PC-3 (cell line): ENCODE measurements at regions not wholly inside any gene's neighbourhood (a gene's known extent, or its start where the extent isn't known, plus 50 kb on each side); places are given as distances from the start of the nearest gene placed in this dataset.
A peak's percentile ranks its signal among the peaks of the same experiment; 100 is the strongest.

Source experiments
- ATAC-seq: fragments of 200-7000 bp; cut with Tn5 transposase; 2 replicates; pipeline ENCODE4 v1.9.1; 2020; ENCODE audit warnings: mild to moderate bottlenecking, moderate library complexity
- BruUV-seq: library from RNA; stranded (reverse); fragments of 400-500 nt; replicated peaks from 2 replicates; lab custom pipeline; 2021; lab: Mats Ljungman, UMichigan
- CTCF ChIA-PET: fragments of 300-600 bp; sonication (Branson Sonifier 250); formaldehyde crosslinking; loops from one replicate; lab custom pipeline; 2022; ENCODE audit warnings: antibody characterized with exemption; lab: Charles Lee
- POLR2A ChIA-PET: fragments of 300-600 bp; sonication (Branson Sonifier 250); formaldehyde crosslinking; loops from one replicate; lab custom pipeline; 2022; ENCODE audit warnings: antibody characterized with exemption; ENCODE audit not compliant: unreplicated experiment; lab: Charles Lee
- DNase-seq: peaks from one replicate; pipeline ENCODE4 v3.0.0-alpha.2; 2015
- H2AFZ ChIP-seq: fragments of 300-600 bp; sonication (generic); 2 replicates; pipeline ENCODE4 v1.6.0; 2016; ENCODE audit warnings: antibody characterized with exemption, low read length
- H3F3A ChIP-seq: fragments of 300-600 bp; sonication (generic); one replicate; pipeline ENCODE4 v1.6.0; 2017; ENCODE audit warnings: antibody characterized with exemption, low read length, control low read depth, mild to moderate bottlenecking; ENCODE audit not compliant: unreplicated experiment
- H3K27ac ChIP-seq: fragments of 300-600 bp; sonication (generic); 2 replicates; pipeline ENCODE4 v1.5.1; 2016; ENCODE audit warnings: mild to moderate bottlenecking, low read length
- H3K27me3 ChIP-seq: fragments of 300-600 bp; sonication (generic); 2 replicates; pipeline ENCODE4 v1.6.1; 2016; ENCODE audit warnings: low read length, mixed read lengths
- H3K36me3 ChIP-seq: fragments of 300-600 bp; sonication (generic); 2 replicates; pipeline ENCODE4 v1.6.1; 2016; ENCODE audit warnings: low read depth, mixed run types, low read length, mixed read lengths
- H3K4me1 ChIP-seq: fragments of 300-600 bp; sonication (generic); 2 replicates; pipeline ENCODE4 v1.5.1; 2016; ENCODE audit warnings: low read length; ENCODE audit not compliant: insufficient read depth
- H3K4me2 ChIP-seq: fragments of 300-600 bp; sonication (generic); 2 replicates; pipeline ENCODE4 v1.6.0; 2016; ENCODE audit warnings: low read length
- H3K4me3 ChIP-seq: fragments of 300-600 bp; sonication (generic); 2 replicates; pipeline ENCODE4 v1.5.1; 2016; ENCODE audit warnings: mild to moderate bottlenecking, low read length, mixed read lengths
- H3K79me2 ChIP-seq: fragments of 300-600 bp; sonication (generic); 2 replicates; pipeline ENCODE4 v1.6.1; 2017; ENCODE audit warnings: low read length, mixed read lengths
- H3K9ac ChIP-seq: fragments of 300-600 bp; sonication (generic); 2 replicates; pipeline ENCODE4 v1.6.0; 2016; ENCODE audit warnings: mild to moderate bottlenecking, low read length
- H3K9me2 ChIP-seq: fragments of 300-600 bp; sonication (generic); replicated peaks from 2 replicates; pipeline ENCODE4 v1.6.1; 2016; ENCODE audit warnings: mixed run types, low read length, mixed read lengths
- H3K9me3 ChIP-seq: fragments of 300-600 bp; sonication (generic); 2 replicates; pipeline ENCODE4 v1.6.1; 2016; ENCODE audit warnings: low read length, mixed read lengths
- H4K20me1 ChIP-seq: fragments of 300-600 bp; sonication (generic); 2 replicates; pipeline ENCODE4 v1.6.1; 2016; ENCODE audit warnings: low read length, mixed read lengths
- CTCF ChIP-seq: fragments of 300-600 bp; sonication (generic); conservative IDR thresholded peaks from 2 replicates; pipeline ENCODE4 v1.5.1; 2017; ENCODE audit warnings: antibody characterized with exemption, low read depth, mild to moderate bottlenecking, low read length
- EZH2 ChIP-seq: fragments of 300-600 bp; sonication (generic); IDR thresholded peaks from one replicate; pipeline ENCODE4 v1.6.1; 2017; ENCODE audit warnings: antibody characterized with exemption, mild to moderate bottlenecking, low read length; ENCODE audit not compliant: unreplicated experiment
- EZH2phosphoT487 ChIP-seq: fragments of 300-600 bp; sonication (generic); IDR thresholded peaks from 2 replicates; pipeline ENCODE4 v1.6.1; 2018; ENCODE audit warnings: mild to moderate bottlenecking, antibody characterized with exemption, low read length, borderline replicate concordance
- intact Hi-C: fragments of 100-400 bp; cut with micrococcal nuclease; formaldehyde crosslinking; loops from 2 replicates; pipeline ENCODE4 v1.9.0; 2023

- H3K9ac ChIP-seq: no peak overlapping the region
- no TSS peak for BruUV-seq
- H2AFZ ChIP-seq: no peak overlapping the region
- H3F3A ChIP-seq: no peaks in the 10 kb centered on the region
- ChIA-PET CTCF (no interaction called here), POLR2A (no interaction called here)
- H3K9me3 ChIP-seq: no peaks in the 10 kb centered on the region
- ATAC-seq: no peak
- intact Hi-C loops: no loop called here
- no peak overlapping the region for H3K27ac ChIP-seq
- H3K27me3 ChIP-seq: peaks cover 37% of the 10 kb centered on the region
- no peaks in the 10 kb centered on the region for H3K36me3 ChIP-seq
- H3K4me2 ChIP-seq: no peak overlapping the region
- H4K20me1 ChIP-seq: no peaks in the 10 kb centered on the region
- no peaks in the 10 kb centered on the region for H3K79me2 ChIP-seq
- no peak for DNase-seq
- no peak overlapping the region for H3K4me3 ChIP-seq
- no peaks in the 10 kb centered on the region for H3K4me1 ChIP-seq
- TF ChIP-seq EZH2: no peak
- TF ChIP-seq CTCF: no peak
- TF ChIP-seq EZH2phosphoT487: no peak
- H3K9me2 ChIP-seq: no peaks in the 10 kb centered on the region
Measured at GRCh38 chr7:35336444-35336843, 82.5 kb upstream of the TBX20 start.

GRCh38 chr7:35334506-35334905 is 80.6 kb upstream of the TBX20 start:
- CTCF ChIA-PET: no interaction called here
- no TSS peak for BruUV-seq
- DNase-seq (peak; percentile 57), ATAC-seq (no peak; the same call in 1 of the 2 replicates)
- no peaks in the 10 kb centered on the region for H3F3A ChIP-seq
- H3K4me1 ChIP-seq: no peaks in the 10 kb centered on the region
- H3K36me3 ChIP-seq: no peaks in the 10 kb centered on the region
- no peak overlapping the region for H3K4me2 ChIP-seq
- POLR2A ChIA-PET: no interaction called here
- no peaks in the 10 kb centered on the region for H4K20me1 ChIP-seq
- H3K79me2 ChIP-seq: no peaks in the 10 kb centered on the region
- no peak overlapping the region for H3K9ac ChIP-seq
- intact Hi-C loops: no loop called here
- H3K9me3 ChIP-seq: no peaks in the 10 kb centered on the region
- TF ChIP-seq EZH2phosphoT487: no peak
- no peak for TF ChIP-seq CTCF
- TF ChIP-seq EZH2: no peak
- H3K27me3 ChIP-seq: peaks cover 29% of the 10 kb centered on the region
- H3K9me2 ChIP-seq: no peaks in the 10 kb centered on the region
- H3K4me3 ChIP-seq: no peak overlapping the region
- no peak overlapping the region for H3K27ac ChIP-seq
- H2AFZ ChIP-seq: no peak overlapping the region

GRCh38 chr7:35333265-35333664 is 79.4 kb upstream of the TBX20 start:
- H3F3A ChIP-seq: no peaks in the 10 kb centered on the region
- no peak overlapping the region for H3K4me3 ChIP-seq
- H3K27me3 ChIP-seq: peaks cover 25% of the 10 kb centered on the region
- no peak overlapping the region for H3K4me2 ChIP-seq
- no peak overlapping the region for H3K27ac ChIP-seq
- H3K9me2 ChIP-seq: no peaks in the 10 kb centered on the region
- POLR2A ChIA-PET: no interaction called here
- intact Hi-C loops: no loop called here
- H3K9ac ChIP-seq: no peak overlapping the region
- TF ChIP-seq CTCF (no peak), EZH2phosphoT487 (no peak), EZH2 (no peak)
- H3K9me3 ChIP-seq: no peaks in the 10 kb centered on the region
- H3K79me2 ChIP-seq: no peaks in the 10 kb centered on the region
- H2AFZ ChIP-seq: no peak overlapping the region
- H3K4me1 ChIP-seq: no peaks in the 10 kb centered on the region
- DNase-seq (no peak), ATAC-seq (no peak)
- BruUV-seq: no TSS peak
- no peaks in the 10 kb centered on the region for H4K20me1 ChIP-seq
- CTCF ChIA-PET: no interaction called here
- no peaks in the 10 kb centered on the region for H3K36me3 ChIP-seq
